Stomach (tissue), 8 donors: ENCODE measurements at regions not wholly inside any gene's neighbourhood (a gene's known extent, or its start where the extent isn't known, plus 50 kb on each side); places are given as distances from the start of the nearest gene placed in this dataset.

Experiments used
- DNase-seq, 2 donors: peaks; one replicate each; pipeline versions ENCODE4 v3.0.0 to v3.0.0-alpha.2; 2013 to 2019
- H3K27ac ChIP-seq, 5 donors: fragments of 200-600 bp in 4 of 5; sonication (generic) in 4 of 5; one replicate each; pipeline ENCODE4 v1.5.1; 2013 to 2019; ENCODE audit warnings: mild to moderate bottlenecking in 1 of 5, moderate library complexity in 1 of 5
- H3K27me3 ChIP-seq, 3 donors: fragments of 200-600 bp; sonication (generic); one replicate each; pipeline ENCODE4 v1.5.1; 2017 to 2019; ENCODE audit warnings: mixed run types in 1 of 3
- H3K36me3 ChIP-seq, 4 donors: fragments of 200-600 bp; sonication (generic); 1 replicate in 3 of 4; 2 replicates in 1 of 4; pipeline ENCODE4 v1.5.1; 2016 to 2019
- H3K4me1 ChIP-seq, 4 donors: fragments of 200-600 bp; sonication (generic); one replicate each; pipeline ENCODE4 v1.5.1; 2016 to 2019
- H3K4me3 ChIP-seq, 4 donors: fragments of 200-600 bp; sonication (generic) in 3 of 4; one replicate each; pipeline ENCODE4 v1.5.1; 2016 to 2019; ENCODE audit warnings: mild to moderate bottlenecking in 1 of 4
- H3K9me3 ChIP-seq, 4 donors: fragments of 200-600 bp; sonication (generic); one replicate each; pipeline ENCODE4 v1.5.1; 2016 to 2019
- CTCF ChIP-seq, 7 experiments: fragments of 450-650 bp in 4 of 7; fragments of 200-600 bp in 3 of 7; sonication (generic) in 3 of 7; IDR thresholded peaks; one replicate each; pipeline ENCODE4 v1.5.1; 2016 to 2019; ENCODE audit warnings: antibody characterized with exemption in 7 of 7, control low read depth in 2 of 7, mild to moderate bottlenecking in 1 of 7
- EP300 ChIP-seq: sonication (generic); formaldehyde crosslinking; IDR thresholded peaks from one replicate; pipeline ENCODE4 v1.6.1; 2017; ENCODE audit warnings: antibody characterized with exemption
- POLR2A ChIP-seq, 4 donors: fragments of 450-650 bp; IDR thresholded peaks; one replicate each; pipeline ENCODE4 v1.6.1; 2016; ENCODE audit warnings: antibody characterized with exemption in 4 of 4, control low read depth in 2 of 4, mild to moderate bottlenecking in 1 of 4, moderate library complexity in 1 of 4
- POLR2AphosphoS5 ChIP-seq, 3 donors: sonication (generic); formaldehyde crosslinking; IDR thresholded peaks; one replicate each; pipeline ENCODE4 v1.6.1; 2016; ENCODE audit warnings: antibody characterized with exemption in 3 of 3
- WGBS, 5 donors: extraction: QIAGEN DNeasy Blood & Tissue Kit in 3 of 5; methylation state at CpG; one replicate each; pipeline versions ENCODE4 v1.1.5 to v1.1.7; 2013 to 2018; 5-methylcytosine and 5-hydroxymethylcytosine counted together
- intact Hi-C: fragments of 100-400 bp; cut with DNase I; formaldehyde crosslinking; loops from one replicate; pipeline ENCODE4 v1.15.1; 2023; ENCODE audit warnings: low total_unique reads
- donor health status: healthy with polysubstance abuse.
- donor health status: Bipolar disorder and iron deficiency.
- donor health status: healthy.

GRCh38 chr1:96234299-96234698 lies 487.3 kb upstream of the PTBP2 start:
- intact Hi-C loops = no loop called here
- no peak for TF ChIP-seq POLR2A (IDR thresholded peaks at IDR 0.05)
- no peak for TF ChIP-seq POLR2AphosphoS5 (IDR thresholded peaks at IDR 0.05)
- TF ChIP-seq CTCF (IDR thresholded peaks at IDR 0.05) = no peak
- TF ChIP-seq EP300 = no peak
- Histone ChIP-seq H3K9me3 (no peaks in the 10 kb centered on the region), H3K27me3 (no peaks in the 10 kb centered on the region), H3K4me3 (no peak overlapping the region), H3K4me1 (peaks cover 0 to 25% (median 11%) of the 10 kb centered on the region in 4 donors), H3K27ac (no peak overlapping the region), H3K36me3 (no peaks in the 10 kb centered on the region)
- peak; percentile 53 to 85 for DNase-seq
- WGBS, 5 donors = 17 to 31% (median 27%) methylated on average over 6 of the region's 6 CpGs

DNA sequence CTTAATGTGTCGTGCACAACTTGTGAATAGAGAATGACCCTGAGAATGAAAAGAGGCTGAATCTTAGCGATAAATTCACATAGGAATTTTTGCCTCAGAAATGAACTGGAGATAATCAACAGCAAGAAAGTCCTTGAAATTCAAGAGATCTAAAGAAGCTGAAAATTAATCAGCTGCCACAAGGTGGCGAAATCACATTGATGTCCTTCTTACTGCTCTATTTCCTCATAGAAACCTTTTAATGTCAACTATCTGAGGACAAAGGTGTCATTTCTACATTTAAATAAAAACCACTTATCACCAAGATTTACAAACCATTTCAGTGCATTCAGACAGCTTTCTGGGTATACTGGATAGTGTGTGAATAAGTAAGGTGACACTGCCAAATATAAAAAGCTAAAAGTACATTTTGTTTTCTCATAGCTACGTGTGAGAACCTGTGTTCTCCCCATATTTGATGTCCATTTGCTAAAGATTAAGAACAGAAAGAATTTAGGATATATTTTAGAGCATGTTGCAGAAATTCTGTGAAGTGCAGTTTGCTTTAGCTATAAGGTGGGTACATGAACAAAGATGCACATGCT lies 485.3 kb upstream of the PTBP2 start:
- TF ChIP-seq POLR2AphosphoS5 (IDR thresholded peaks at IDR 0.05) (no peak), CTCF (IDR thresholded peaks at IDR 0.05) (peak in 4 of 7 experiments; percentile 34 to 52 (median 47)), POLR2A (IDR thresholded peaks at IDR 0.05) (no peak), EP300 (no peak)
- peaks cover 0 to 25% (median 11%) of the 10 kb centered on the region in 4 donors for H3K4me1 ChIP-seq
- H3K27me3 ChIP-seq = no peaks in the 10 kb centered on the region
- H3K4me3 ChIP-seq = no peak overlapping the region
- intact Hi-C loops = no loop called here
- peak; percentile 26 to 83 for DNase-seq
- no peaks in the 10 kb centered on the region for H3K9me3 ChIP-seq
- WGBS, 5 donors = 24 to 34% (median 27%) methylated on average over 3 to 4 of the region's 4 CpGs
- no peak overlapping the region for H3K27ac ChIP-seq
- no peaks in the 10 kb centered on the region for H3K36me3 ChIP-seq

DNA sequence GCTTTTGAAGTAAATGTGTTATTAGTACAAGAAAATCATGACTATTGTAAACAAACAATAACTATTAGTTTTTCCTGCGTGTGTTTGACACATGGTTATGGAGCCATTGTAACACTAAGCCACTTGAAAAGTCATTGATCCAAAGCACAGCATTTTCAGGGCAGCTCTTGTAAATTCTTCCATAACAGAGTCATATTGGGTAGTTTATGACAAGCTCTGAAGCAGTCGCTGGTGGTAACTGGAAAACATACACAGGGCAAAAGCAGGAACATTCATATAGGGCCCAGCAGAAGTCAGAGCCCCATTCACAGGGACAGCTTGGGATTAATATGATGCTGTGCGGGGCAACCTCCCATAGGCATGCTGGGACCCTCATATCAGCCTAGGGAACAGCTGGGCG lies 483.2 kb upstream of the PTBP2 start:
- H3K36me3 ChIP-seq = no peaks in the 10 kb centered on the region
- no peak for DNase-seq
- intact Hi-C loops = no loop called here
- 60 to 64% (median 62%) methylated on average over 4 of the region's 4 CpGs for WGBS, 5 donors
- H3K4me3 ChIP-seq = no peak overlapping the region
- no peaks in the 10 kb centered on the region for H3K9me3 ChIP-seq
- no peaks in the 10 kb centered on the region for H3K27me3 ChIP-seq
- peaks cover 0 to 25% (median 11%) of the 10 kb centered on the region in 4 donors for H3K4me1 ChIP-seq
- TF ChIP-seq POLR2AphosphoS5 (IDR thresholded peaks at IDR 0.05) = no peak
- no peak for TF ChIP-seq POLR2A (IDR thresholded peaks at IDR 0.05)
- TF ChIP-seq CTCF (IDR thresholded peaks at IDR 0.05) = no peak
- TF ChIP-seq EP300 = no peak
- H3K27ac ChIP-seq = no peak overlapping the region

DNA sequence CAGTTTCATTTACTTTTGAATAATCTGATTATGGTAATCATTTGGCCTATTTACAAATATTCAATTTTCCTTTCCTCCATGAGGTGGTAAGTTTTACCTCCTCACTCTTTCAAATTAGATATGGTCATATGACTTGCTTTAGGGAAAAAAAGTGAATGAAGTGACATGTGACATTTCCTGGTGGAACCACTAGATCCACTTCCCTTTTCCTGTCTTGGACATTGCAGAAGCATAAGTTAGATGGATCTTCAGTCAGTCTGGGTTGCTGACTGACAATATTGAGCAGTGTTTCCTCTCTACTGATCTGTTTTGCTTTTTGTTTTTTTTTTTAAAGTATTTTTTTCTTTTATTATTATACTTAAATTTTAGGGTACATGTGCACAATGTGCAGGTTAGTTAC lies 481.1 kb upstream of the PTBP2 start:
- Histone ChIP-seq H3K9me3 (no peaks in the 10 kb centered on the region), H3K4me1 (peaks cover 0 to 12% (median 6%) of the 10 kb centered on the region in 4 donors), H3K27ac (no peak overlapping the region), H3K27me3 (no peaks in the 10 kb centered on the region), H3K36me3 (no peaks in the 10 kb centered on the region), H3K4me3 (no peak overlapping the region)
- no peak for DNase-seq
- intact Hi-C loops = no loop called here
- TF ChIP-seq POLR2AphosphoS5 (IDR thresholded peaks at IDR 0.05) (no peak), CTCF (IDR thresholded peaks at IDR 0.05) (no peak), POLR2A (IDR thresholded peaks at IDR 0.05) (no peak), EP300 (no peak)
